HepG2 (cell line): ENCODE measurements at regions not wholly inside any gene's neighbourhood (a gene's known extent, or its start where the extent isn't known, plus 50 kb on each side); places are given as distances from the start of the nearest gene placed in this dataset.

ENCODE experiments used
- ATAC-seq: fragments of 200-7000 bp; cut with Tn5 transposase; 3 replicates; pipeline ENCODE4 v1.9.1; 2020; ENCODE audit warnings: mild to moderate bottlenecking, moderate library complexity
- BruUV-seq: library from RNA; stranded (reverse); fragments of 400-500 nt; replicated peaks from 2 replicates; lab custom pipeline; 2021; lab: Mats Ljungman, UMichigan
- CTCF ChIA-PET: fragments of 300-600 bp; formaldehyde crosslinking; extraction: SDS; loops from one replicate; lab custom pipeline; 2021; ENCODE audit warnings: low total read pairs, inconsistent platforms, low intra/inter-chr PET ratio; lab: Yijun Ruan, JAX
- POLR2A ChIA-PET: fragments of 350-600 bp; sonication (Branson Sonifier 250); formaldehyde crosslinking; loops from one replicate; lab custom pipeline; 2020; ENCODE audit warnings: antibody characterized with exemption, inconsistent platforms; lab: Yijun Ruan, JAX
- DNase-seq: peaks from one replicate; pipeline ENCODE4 v3.0.0-alpha.2; 2015; ENCODE audit warnings: low spot score
- FAIRE-seq: peaks from 3 replicates; lab custom pipeline; 2011; peaks lifted over from hg19 to GRCh38; lab: Jason Lieb, UNC
- H2AFZ ChIP-seq: one replicate; pipeline ENCODE4 v1.6.1; 2011; ENCODE audit warnings: low read length, inconsistent platforms
- H3K27ac ChIP-seq: fragments of 300-600 bp; 3 replicates; pipeline ENCODE4 v1.8.0; 2011; ENCODE audit warnings: mixed run types, mild to moderate bottlenecking, mixed read lengths, low read length, inconsistent platforms; ENCODE audit not compliant: insufficient read depth; ENCODE audit errors: extremely low read length
- H3K27me3 ChIP-seq, 2 experiments: fragments of 200-600 bp in 1 of 2; 2 replicates in 1 of 2; 3 replicates in 1 of 2; pipeline versions ENCODE4 v1.6.0 to v1.8.0; 2011; ENCODE audit warnings: low read length in 2 of 2, mild to moderate bottlenecking in 2 of 2, moderate library complexity in 2 of 2, inconsistent platforms in 1 of 2; ENCODE audit not compliant: insufficient read depth in 2 of 2, control insufficient read depth in 1 of 2
- H3K36me3 ChIP-seq, 2 experiments: fragments of 200-600 bp in 1 of 2; replicated peaks in 1 of 2; 2 replicates in 1 of 2; 3 replicates in 1 of 2; pipeline versions ENCODE4 v1.5.1 to v1.8.0; 2011; ENCODE audit warnings: low read length in 2 of 2, inconsistent platforms in 1 of 2; ENCODE audit not compliant: insufficient read depth in 2 of 2, control insufficient read depth in 1 of 2
- H3K4me1 ChIP-seq: 2 replicates; pipeline ENCODE4 v1.5.1; 2012; ENCODE audit warnings: low read length, inconsistent platforms; ENCODE audit not compliant: insufficient read depth
- H3K4me2 ChIP-seq: 2 replicates; pipeline ENCODE4 v1.6.0; 2011; ENCODE audit warnings: low read depth, low read length, inconsistent platforms
- H3K4me3 ChIP-seq, 3 experiments: fragments of 200-600 bp in 1 of 3; sonication (generic), shearing (Covaris generic) in 1 of 3; replicated peaks in 1 of 3; 2 replicates each; pipeline ENCODE4 v1.5.1; 2011 to 2016; ENCODE audit warnings: low read length in 3 of 3, inconsistent platforms in 2 of 3, low read depth in 2 of 3, mild to moderate bottlenecking in 2 of 3, control low read depth in 1 of 3, mixed read lengths in 1 of 3; ENCODE audit not compliant: insufficient read depth in 1 of 3
- H3K79me2 ChIP-seq: one replicate; pipeline ENCODE4 v1.6.1; 2011; ENCODE audit warnings: low read length, inconsistent platforms; ENCODE audit not compliant: insufficient read depth
- H3K9ac ChIP-seq: 2 replicates; pipeline ENCODE4 v1.6.0; 2011; ENCODE audit warnings: mild to moderate bottlenecking, low read depth, low read length, inconsistent platforms; ENCODE audit not compliant: insufficient read depth
- H3K9me3 ChIP-seq: 2 replicates; pipeline ENCODE4 v1.5.1; 2012; ENCODE audit warnings: mild to moderate bottlenecking, low read length
- H4K20me1 ChIP-seq: 2 replicates; pipeline ENCODE4 v1.6.0; 2011; ENCODE audit warnings: inconsistent platforms, mild to moderate bottlenecking, low read length, moderate library complexity; ENCODE audit not compliant: insufficient read depth
- CEBPB ChIP-seq: IDR thresholded peaks from 2 replicates; pipeline ENCODE4 v1.6.1; 2011; ENCODE audit warnings: low read depth, low read length, improper control_type of control experiment, borderline replicate concordance
- ETV5 ChIP-seq: IDR thresholded peaks from 2 replicates; pipeline ENCODE4 v1.6.1; 2018; ENCODE audit warnings: missing biosample characterization, missing genetic modification reagents, inconsistent platforms, borderline replicate concordance
- MAFF ChIP-seq: IDR thresholded peaks from 2 replicates; pipeline ENCODE4 v1.6.1; 2011; ENCODE audit warnings: low read depth, low read length, improper control_type of control experiment
- ZNF101 ChIP-seq: sonication (generic); formaldehyde crosslinking; IDR thresholded peaks from 2 replicates; pipeline ENCODE4 v1.4.0; 2020; ENCODE audit warnings: mild to moderate bottlenecking, low read depth, missing genetic modification reagents, borderline replicate concordance
- ZNF333 ChIP-seq: sonication (generic); formaldehyde crosslinking; IDR thresholded peaks from 2 replicates; pipeline ENCODE4 v1.4.0; 2020; ENCODE audit warnings: mild to moderate bottlenecking, missing genetic modification reagents, borderline replicate concordance
- ZNF383 ChIP-seq: sonication (generic); formaldehyde crosslinking; IDR thresholded peaks from 2 replicates; pipeline ENCODE4 v1.4.0; 2020; ENCODE audit warnings: missing genetic modification reagents, mild to moderate bottlenecking, borderline replicate concordance
- WGBS: methylation state at CpG from one replicate; pipeline ENCODE4 v1.1.6; 2017; ENCODE audit warnings: low lambda C conversion rate; 5-methylcytosine and 5-hydroxymethylcytosine counted together
- in situ Hi-C: cut with HindIII; loops from 2 replicates; pipeline ENCODE4 v1.10.0; 2017; ENCODE audit warnings: low pct_unique_long_range_greater_than_20kb; ENCODE audit not compliant: extremely low pct_ligation_motif_present
- intact Hi-C: fragments of 100-400 bp; cut with micrococcal nuclease; formaldehyde crosslinking; loops from one replicate; pipeline ENCODE4 v1.10.0; 2022; ENCODE audit not compliant: unreplicated experiment
- TF ChIP-seq, protein P1 (sequence below): fragments of 450-650 bp; IDR thresholded peaks from 2 replicates; pipeline ENCODE4 v1.6.1; 2016
- TF ChIP-seq, protein P2 (sequence below): sonication (generic); formaldehyde crosslinking; IDR thresholded peaks from 2 replicates; pipeline ENCODE4 v1.4.0; 2020; ENCODE audit warnings: mild to moderate bottlenecking, missing genetic modification reagents, borderline replicate concordance
- TF ChIP-seq, protein P3 (sequence below): sonication (generic); formaldehyde crosslinking; conservative IDR thresholded peaks from 2 replicates; pipeline ENCODE4 v1.8.0; 2022; ENCODE audit warnings: mild to moderate bottlenecking, moderate library complexity, missing genetic modification reagents
- TF ChIP-seq, protein P4 (sequence below): sonication (generic); formaldehyde crosslinking; IDR thresholded peaks from 2 replicates; pipeline ENCODE4 v1.4.0; 2020; ENCODE audit warnings: mild to moderate bottlenecking, missing genetic modification reagents

DNA sequence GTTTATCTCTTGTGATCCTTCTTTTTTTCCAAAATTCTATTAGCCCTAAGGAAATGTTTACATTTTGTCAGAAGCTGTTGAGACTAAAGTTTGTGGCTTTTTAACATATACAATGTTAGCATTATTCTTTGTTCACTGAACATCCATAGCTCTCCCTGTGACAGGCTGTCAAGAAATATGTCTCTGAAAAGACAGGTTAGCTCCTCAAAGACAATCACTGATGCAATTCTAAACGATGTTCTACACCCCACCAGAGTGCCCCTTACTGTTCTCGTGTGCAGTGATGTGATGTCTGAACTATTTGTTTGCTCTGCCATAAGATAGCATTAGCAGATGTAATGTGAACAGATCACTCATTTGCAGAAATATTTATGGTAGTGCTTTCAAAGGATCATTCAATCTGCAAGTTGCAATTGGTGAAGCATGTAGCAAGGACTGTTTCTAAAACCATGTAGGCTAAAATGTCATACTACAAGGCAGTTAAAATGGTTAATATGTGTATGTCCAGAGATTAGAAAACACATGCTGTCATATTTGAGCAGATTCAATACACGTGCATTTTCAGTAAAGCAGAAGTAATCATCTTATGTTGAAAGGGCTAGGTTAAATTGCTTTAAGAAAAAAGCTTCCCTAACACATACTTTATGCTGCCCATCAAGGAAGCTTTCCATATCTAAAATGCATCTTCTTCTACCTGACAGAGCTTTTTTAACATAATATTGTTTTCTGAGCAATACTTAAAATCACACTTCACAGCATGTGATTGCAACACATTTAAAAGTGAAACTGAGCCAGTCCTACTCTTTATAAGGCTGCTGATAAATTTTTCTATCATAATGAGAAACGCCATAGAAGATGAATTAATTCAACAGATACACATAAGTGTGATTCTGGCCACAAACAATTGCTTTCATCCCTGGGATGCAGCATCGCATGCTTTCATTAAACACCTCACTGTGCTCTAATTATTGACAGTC is 285.7 kb upstream of the UBE2E3 start:
- WGBS = 8% methylated on average over 5 of the region's 5 CpGs
- intact Hi-C loops = no loop called here
- H3K4me3 ChIP-seq = no peak overlapping the region
- H3K27ac ChIP-seq = no peak overlapping the region
- no peak overlapping the region for H3K9ac ChIP-seq
- H2AFZ ChIP-seq = no peak overlapping the region
- FAIRE-seq (no peak), ATAC-seq (no peak), DNase-seq (no peak)
- no peak for TF ChIP-seq ETV5 (CRISPR knock-in tag)
- peak; percentile 38; the same call in 1 of the 2 replicates for TF ChIP-seq CEBPB
- TF ChIP-seq ZNF383 = no peak
- TF ChIP-seq, protein P1, sequence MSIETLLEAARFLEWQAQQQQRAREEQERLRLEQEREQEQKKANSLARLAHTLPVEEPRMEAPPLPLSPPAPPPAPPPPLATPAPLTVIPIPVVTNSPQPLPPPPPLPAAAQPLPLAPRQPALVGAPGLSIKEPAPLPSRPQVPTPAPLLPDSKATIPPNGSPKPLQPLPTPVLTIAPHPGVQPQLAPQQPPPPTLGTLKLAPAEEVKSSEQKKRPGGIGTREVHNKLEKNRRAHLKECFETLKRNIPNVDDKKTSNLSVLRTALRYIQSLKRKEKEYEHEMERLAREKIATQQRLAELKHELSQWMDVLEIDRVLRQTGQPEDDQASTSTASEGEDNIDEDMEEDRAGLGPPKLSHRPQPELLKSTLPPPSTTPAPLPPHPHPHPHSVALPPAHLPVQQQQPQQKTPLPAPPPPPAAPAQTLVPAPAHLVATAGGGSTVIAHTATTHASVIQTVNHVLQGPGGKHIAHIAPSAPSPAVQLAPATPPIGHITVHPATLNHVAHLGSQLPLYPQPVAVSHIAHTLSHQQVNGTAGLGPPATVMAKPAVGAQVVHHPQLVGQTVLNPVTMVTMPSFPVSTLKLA = peak; percentile 82
- no peaks in the 10 kb centered on the region for H3K4me1 ChIP-seq
- no peaks in the 10 kb centered on the region for H3K79me2 ChIP-seq
- no peak overlapping the region for H3K4me2 ChIP-seq
- no peaks in the 10 kb centered on the region for H3K9me3 ChIP-seq
- H3K36me3 ChIP-seq = no peaks in the 10 kb centered on the region
- ChIA-PET CTCF (no interaction called here), POLR2A (no interaction called here)
- H4K20me1 ChIP-seq = no peaks in the 10 kb centered on the region
- H3K27me3 ChIP-seq = no peaks in the 10 kb centered on the region
- in situ Hi-C loops = no loop called here
- no TSS peak for BruUV-seq

DNA sequence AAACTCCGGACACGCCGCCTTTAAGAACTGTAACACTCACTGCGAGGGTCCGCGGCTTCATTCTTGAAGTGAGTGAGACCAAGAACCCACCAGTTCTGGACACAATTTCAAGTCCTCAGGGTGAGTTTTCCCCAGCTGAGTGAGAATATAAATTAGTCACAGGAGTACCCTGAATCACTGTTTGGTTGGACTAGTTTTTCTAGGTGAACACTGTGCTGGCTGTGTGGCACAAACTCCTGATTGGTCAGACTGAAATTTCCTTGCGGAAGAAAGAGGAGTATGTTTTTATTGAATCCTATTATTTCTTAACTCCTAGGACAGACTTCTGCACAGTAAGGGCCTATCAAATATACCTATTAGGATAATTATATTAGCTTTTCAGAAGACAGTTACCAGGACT is 288.1 kb upstream of the UBE2E3 start:
- Histone ChIP-seq H3K4me2 (no peak overlapping the region), H3K27me3 (no peaks in the 10 kb centered on the region), H3K9ac (no peak overlapping the region), H3K4me3 (no peak overlapping the region), H3K27ac (no peak overlapping the region), H3K36me3 (no peaks in the 10 kb centered on the region), H2AFZ (no peak overlapping the region), H3K79me2 (no peaks in the 10 kb centered on the region), H3K9me3 (no peaks in the 10 kb centered on the region), H4K20me1 (no peaks in the 10 kb centered on the region), H3K4me1 (no peaks in the 10 kb centered on the region)
- DNase-seq = no peak
- ChIA-PET CTCF (no interaction called here), POLR2A (no interaction called here)
- in situ Hi-C loops (no loop called here), intact Hi-C loops (no loop called here)
- no peak for ATAC-seq
- FAIRE-seq = no peak
- WGBS = 93% methylated on average over 7 of the region's 7 CpGs
- BruUV-seq = no TSS peak
- no peak for TF ChIP-seq MAFF
- no peak for TF ChIP-seq ZNF101
- TF ChIP-seq, protein P2, sequence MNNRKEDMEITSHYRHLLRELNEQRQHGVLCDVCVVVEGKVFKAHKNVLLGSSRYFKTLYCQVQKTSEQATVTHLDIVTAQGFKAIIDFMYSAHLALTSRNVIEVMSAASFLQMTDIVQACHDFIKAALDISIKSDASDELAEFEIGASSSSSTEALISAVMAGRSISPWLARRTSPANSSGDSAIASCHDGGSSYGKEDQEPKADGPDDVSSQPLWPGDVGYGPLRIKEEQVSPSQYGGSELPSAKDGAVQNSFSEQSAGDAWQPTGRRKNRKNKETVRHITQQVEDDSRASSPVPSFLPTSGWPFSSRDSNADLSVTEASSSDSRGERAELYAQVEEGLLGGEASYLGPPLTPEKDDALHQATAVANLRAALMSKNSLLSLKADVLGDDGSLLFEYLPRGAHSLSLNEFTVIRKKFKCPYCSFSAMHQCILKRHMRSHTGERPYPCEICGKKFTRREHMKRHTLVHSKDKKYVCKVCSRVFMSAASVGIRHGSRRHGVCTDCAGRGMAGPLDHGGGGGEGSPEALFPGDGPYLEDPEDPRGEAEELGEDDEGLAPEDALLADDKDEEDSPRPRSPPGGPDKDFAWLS (CRISPR knock-in tag) = no peak
- TF ChIP-seq, protein P3, sequence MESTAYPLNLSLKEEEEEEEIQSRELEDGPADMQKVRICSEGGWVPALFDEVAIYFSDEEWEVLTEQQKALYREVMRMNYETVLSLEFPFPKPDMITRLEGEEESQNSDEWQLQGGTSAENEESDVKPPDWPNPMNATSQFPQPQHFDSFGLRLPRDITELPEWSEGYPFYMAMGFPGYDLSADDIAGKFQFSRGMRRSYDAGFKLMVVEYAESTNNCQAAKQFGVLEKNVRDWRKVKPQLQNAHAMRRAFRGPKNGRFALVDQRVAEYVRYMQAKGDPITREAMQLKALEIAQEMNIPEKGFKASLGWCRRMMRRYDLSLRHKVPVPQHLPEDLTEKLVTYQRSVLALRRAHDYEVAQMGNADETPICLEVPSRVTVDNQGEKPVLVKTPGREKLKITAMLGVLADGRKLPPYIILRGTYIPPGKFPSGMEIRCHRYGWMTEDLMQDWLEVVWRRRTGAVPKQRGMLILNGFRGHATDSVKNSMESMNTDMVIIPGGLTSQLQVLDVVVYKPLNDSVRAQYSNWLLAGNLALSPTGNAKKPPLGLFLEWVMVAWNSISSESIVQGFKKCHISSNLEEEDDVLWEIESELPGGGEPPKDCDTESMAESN (CRISPR knock-in tag) = no peak
- no peak for TF ChIP-seq ZNF333
- TF ChIP-seq, protein P4, sequence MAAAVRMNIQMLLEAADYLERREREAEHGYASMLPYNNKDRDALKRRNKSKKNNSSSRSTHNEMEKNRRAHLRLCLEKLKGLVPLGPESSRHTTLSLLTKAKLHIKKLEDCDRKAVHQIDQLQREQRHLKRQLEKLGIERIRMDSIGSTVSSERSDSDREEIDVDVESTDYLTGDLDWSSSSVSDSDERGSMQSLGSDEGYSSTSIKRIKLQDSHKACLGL (CRISPR knock-in tag) = no peak
